Ishikawa (cell line): ENCODE measurements at regions not wholly inside any gene's neighbourhood (a gene's known extent, or its start where the extent isn't known, plus 50 kb on each side); places are given as distances from the start of the nearest gene placed in this dataset.

Experiments
- CEBPB ChIP-seq: IDR thresholded peaks from 2 replicates; pipeline ENCODE4 v1.6.1; 2012
- CREB1 ChIP-seq: IDR thresholded peaks from 2 replicates; pipeline ENCODE4 v1.6.1; 2012; ENCODE audit warnings: low read depth
- EGR1 ChIP-seq: IDR thresholded peaks from 2 replicates; pipeline ENCODE4 v1.6.1; 2012
- EP300 ChIP-seq: IDR thresholded peaks from 2 replicates; pipeline ENCODE4 v1.6.1; 2012; ENCODE audit warnings: borderline replicate concordance
- MAX ChIP-seq: IDR thresholded peaks from 2 replicates; pipeline ENCODE4 v1.6.1; 2012
- RAD21 ChIP-seq: IDR thresholded peaks from 2 replicates; pipeline ENCODE4 v1.6.1; 2012; ENCODE audit warnings: low read depth
- TAF1 ChIP-seq: IDR thresholded peaks from 2 replicates; pipeline ENCODE4 v1.6.1; 2012; ENCODE audit warnings: low read depth, mild to moderate bottlenecking
- USF1 ChIP-seq: IDR thresholded peaks from 2 replicates; pipeline ENCODE4 v1.6.1; 2012

- TF ChIP-seq MAX (no peak), CREB1 (no peak), EGR1 (no peak), USF1 (no peak), CEBPB (no peak), RAD21 (no peak), EP300 (no peak), TAF1 (no peak)
Observed at GRCh38 chr12:16669756-16670155, 63.8 kb upstream of the LMO3 start.
